ENCODE measurements at regions not wholly inside any gene's neighbourhood (a gene's known extent, or its start where the extent isn't known, plus 50 kb on each side); places are given as distances from the start of the nearest gene placed in this dataset.
"Not testable (repeated sequence)": the region's sequence is repeated elsewhere in the genome, so short reads cannot be mapped to it uniquely, and the experiment has no call there.

DNA sequence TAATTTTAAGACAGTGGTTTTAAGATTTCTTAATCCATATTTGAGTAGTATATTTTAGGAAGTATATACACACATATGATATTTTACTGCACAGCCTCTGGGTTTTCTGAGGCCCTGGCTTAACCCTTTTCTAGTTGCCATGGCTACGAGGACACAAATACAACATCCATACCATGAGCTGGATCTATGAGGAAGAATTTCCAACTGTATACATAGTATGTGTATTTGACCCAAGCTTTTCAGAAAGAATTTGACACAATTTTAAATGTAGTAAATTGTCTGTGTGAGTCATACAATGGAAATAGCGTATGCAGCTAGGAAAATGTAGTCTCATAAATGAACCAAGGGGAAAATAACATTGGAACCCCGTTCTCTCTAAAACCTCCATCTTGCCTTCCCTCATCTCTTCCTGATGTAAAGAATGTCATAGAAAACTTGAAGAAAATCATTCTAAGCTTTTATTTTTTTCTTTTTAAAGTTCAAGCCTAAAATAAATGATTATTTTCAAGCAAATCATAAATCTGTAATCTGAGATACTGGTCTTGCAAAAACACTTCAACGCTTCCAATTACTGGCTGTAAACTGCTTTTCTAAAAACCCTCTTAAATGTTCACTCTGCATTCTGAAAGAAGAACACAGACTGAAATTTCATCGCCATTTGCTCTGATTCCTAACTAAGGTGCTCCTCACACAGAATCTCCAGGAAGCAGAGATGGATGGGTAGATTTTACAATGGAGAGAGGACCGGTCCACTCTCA, 172.4 kb downstream of the LACC1 start:
- in situ Hi-C loops (cut with HindIII; ENCODE audit: low sequenced_read_pairs), result no loop called here

- in situ Hi-C loops (cut with HindIII; ENCODE audit: low sequenced_read_pairs), result no loop called here
These were observed 173.1 kb downstream of the LACC1 start for GRCh38 chr13:44052780-44053184.

- in situ Hi-C loops (cut with HindIII; ENCODE audit: low sequenced_read_pairs), result no loop called here
These were observed 173.5 kb downstream of the LACC1 start for GRCh38 chr13:44053208-44053607.

- in situ Hi-C loops (cut with HindIII; ENCODE audit: low sequenced_read_pairs), result no loop called here
These were observed 174.8 kb downstream of the LACC1 start for GRCh38 chr13:44054525-44054924.

GRCh38 chr13:44055681-44056080, 176.0 kb downstream of the LACC1 start:
- in situ Hi-C loops (cut with HindIII; ENCODE audit: low sequenced_read_pairs), result not testable (repeated sequence)

DNA sequence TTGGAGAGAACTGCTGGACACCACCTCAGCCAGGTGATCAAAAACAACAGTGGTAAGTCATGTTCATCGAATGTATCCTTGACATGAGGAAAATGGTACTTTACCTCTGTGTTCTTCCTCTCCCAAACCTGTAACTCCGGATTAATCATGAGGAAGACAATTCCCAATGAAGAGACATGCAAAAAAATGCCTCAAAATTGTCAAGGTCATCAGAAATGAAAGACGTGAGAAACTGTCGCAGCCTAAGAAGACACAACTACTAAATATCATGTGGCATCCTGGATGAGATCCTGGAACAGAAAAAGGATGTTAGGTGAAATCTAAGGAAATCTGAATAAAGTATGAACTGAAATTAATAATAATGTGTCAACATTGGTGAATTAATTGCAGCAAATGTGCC, 178.4 kb downstream of the LACC1 start:
- in situ Hi-C loops (cut with HindIII; ENCODE audit: low sequenced_read_pairs), result no loop called here

DNA sequence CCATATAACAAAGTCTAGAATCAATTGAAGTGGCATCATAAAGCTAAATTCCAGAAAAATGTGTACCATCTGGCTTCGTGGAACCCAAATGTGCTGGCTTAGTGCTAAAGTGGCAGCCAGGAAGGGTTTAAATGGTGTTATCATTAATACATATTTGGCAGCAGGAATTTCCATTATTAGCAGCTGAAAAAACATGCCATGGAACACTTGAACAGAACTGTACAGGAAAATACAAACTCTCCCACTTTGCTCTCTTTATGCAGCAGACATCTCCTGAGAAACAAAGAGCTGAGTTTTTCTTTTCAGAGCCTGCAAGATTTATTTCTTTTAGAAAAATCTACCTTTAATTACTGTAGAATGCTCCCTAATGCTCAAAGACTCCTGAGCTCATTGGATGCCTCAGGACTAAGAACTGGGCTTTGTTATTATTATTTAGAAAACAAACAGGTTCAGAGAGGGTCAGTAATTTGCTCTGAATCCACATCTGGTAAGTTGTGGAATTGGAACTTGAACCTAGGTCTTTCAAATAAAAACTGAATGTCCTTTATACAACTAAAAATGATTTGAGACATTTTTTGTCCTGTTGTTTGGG, 179.0 kb downstream of the LACC1 start:
- in situ Hi-C loops (cut with HindIII; ENCODE audit: low sequenced_read_pairs), result no loop called here

DNA sequence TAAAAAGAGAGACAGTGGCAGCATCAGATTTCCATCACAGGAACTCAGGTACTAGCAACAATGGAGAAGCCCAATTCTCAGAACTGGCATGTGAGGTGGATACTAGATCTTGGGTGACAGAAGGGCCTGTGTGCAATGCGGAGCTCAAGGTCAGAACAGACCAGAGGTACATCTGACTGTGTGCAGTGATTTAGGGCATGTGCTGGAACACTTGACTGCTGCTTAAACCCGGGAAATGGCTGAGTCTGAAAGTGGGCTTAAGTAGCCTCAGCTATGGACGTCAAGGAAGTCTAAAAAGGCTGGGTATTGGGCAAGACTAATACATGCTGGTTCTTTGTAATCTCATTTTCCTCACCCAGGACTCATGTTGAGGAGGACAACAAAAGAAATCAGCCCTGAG, 182.2 kb downstream of the LACC1 start:
- in situ Hi-C loops (cut with HindIII; ENCODE audit: low sequenced_read_pairs), result no loop called here

- in situ Hi-C loops (cut with HindIII; ENCODE audit: low sequenced_read_pairs), result no loop called here
These were observed 183.8 kb downstream of the LACC1 start for GRCh38 chr13:44063467-44063866.

- in situ Hi-C loops (cut with HindIII; ENCODE audit: low sequenced_read_pairs), result no loop called here
These were observed 184.2 kb downstream of the LACC1 start for GRCh38 chr13:44063881-44064280.

- in situ Hi-C loops (cut with HindIII; ENCODE audit: low sequenced_read_pairs), result no loop called here
These were observed 184.7 kb downstream of the LACC1 start for GRCh38 chr13:44064357-44064756.

DNA sequence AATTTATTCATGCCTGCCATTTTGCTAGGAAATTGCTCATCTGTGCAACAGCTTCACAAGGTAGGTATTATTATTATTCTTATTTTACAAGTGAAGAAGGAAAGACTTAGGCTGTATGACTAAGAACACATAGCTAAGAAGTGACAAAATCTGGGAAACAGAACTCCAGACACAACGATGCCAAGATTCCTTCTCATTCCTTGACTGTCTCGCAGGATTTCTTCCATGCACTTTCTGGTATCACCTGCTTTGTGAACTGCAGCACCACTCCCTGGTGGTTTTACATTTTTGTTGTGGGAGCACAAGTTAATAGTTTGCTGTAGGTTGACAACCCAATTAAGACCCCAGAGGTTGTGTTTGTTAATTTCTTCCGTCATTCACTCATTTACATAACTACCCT, 188.5 kb downstream of the LACC1 start:
- in situ Hi-C loops (cut with HindIII; ENCODE audit: low sequenced_read_pairs), result no loop called here

- in situ Hi-C loops (cut with HindIII; ENCODE audit: low sequenced_read_pairs), result no loop called here
These were observed 189.0 kb downstream of the LACC1 start for GRCh38 chr13:44068737-44069136.

DNA sequence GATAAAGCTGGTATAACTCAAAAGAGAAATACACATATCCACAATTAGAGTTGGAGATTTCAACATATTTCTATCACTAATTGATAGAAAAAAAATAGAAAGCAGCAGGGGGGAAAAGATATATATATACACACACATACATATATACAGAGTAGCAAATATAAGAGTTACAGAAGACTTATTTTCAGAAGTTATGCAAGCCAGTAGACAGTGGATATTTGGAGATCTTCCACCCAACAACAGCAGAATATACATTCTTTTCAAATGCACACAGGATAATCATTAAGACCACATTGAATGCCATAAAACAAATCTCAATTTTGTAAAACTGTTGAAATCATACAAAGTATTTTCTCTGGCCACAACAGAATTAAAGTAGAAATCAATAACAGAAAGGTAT, 192.8 kb downstream of the LACC1 start:
- in situ Hi-C loops (cut with HindIII; ENCODE audit: low sequenced_read_pairs), result no loop called here

DNA sequence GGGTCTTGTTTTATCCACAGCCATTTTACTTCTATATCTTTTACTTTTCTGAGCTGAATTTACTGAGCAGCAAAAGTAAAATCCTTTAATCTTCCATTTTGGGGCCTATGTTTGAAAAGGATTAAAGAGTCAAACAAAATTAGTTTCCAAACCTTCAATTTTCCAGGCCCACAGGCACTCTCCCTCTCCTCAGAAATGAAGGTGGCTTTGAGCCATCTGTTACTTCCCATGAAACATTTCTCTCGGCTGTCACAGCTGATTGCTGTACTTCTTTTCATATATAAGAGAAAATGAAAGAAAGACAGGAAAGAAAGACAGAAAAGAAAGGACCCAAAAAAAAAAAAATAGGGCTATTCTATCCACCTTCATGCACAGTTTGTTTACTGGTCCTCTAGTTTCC, 194.9 kb downstream of the LACC1 start:
- in situ Hi-C loops (cut with HindIII; ENCODE audit: low sequenced_read_pairs), result no loop called here

DNA sequence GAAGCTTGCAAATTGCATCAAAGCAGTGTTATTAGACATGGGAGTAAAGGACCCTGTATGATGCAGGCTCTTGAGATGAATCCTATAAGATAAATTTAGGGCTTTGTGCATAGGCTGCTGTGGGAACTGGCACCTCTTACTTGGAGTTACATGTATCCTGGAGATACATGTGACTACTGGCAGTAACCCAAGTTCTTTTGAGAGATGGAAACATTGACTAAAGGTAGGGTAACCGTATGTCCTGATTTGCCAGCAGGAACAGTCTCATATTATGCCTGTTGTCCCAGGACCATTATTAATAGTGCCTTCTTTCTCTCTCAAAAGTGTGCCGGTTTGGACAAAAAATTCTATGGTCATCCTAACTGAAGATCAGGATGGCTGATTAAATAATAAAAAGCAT, 195.4 kb downstream of the LACC1 start:
- in situ Hi-C loops (cut with HindIII; ENCODE audit: low sequenced_read_pairs), result no loop called here

DNA sequence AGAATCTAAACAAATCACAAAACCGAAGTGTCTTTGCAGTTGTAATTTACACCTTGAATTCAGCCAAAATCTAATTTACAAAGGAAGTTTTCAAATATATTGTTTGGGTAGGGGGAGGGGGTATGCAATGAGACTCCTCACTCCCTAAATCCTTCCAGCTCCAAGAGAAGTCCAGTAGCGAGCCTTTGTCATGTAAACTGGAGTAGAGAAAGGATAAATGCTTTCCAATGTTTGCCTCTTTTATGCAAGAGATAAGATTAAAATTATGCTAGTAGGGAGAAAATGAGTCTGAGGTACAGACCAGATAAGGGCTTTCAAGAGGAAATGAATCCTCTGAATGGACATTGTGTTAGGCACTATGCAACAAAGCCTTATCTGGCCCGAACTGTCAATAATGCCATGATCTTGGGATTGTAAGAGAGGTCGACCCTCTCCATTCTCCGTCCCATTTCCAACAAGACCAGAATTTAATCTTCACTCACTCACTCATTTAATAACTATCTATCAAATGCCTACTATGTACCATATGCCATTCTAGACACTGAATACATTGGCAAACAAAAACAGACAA, 199.2 kb downstream of the LACC1 start:
- in situ Hi-C loops (cut with HindIII; ENCODE audit: low sequenced_read_pairs), result no loop called here

GRCh38 chr13:44079413-44080205, 199.9 kb downstream of the LACC1 start:
- in situ Hi-C loops (cut with HindIII; ENCODE audit: low sequenced_read_pairs), result no loop called here

DNA sequence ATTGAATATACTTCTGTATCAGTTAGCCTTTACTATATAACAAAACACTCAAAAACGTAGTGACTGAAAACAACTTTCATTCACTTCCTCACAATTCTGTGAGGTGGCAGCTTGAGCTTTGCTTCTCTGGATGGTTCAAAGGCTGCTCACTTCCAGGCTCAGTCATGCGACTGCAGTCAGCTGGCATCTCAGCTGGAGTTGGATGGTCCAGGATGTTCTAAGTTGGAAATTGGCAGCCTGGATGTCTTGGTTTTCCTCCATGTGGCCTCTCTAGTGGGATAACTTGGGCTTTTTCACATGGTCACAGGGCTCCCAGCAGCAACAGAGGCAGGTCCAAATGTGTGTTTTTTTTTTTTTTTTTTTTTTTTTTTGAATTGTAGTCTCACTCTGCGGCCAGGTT, 204.4 kb downstream of the LACC1 start:
- in situ Hi-C loops (cut with HindIII; ENCODE audit: low sequenced_read_pairs), result no loop called here

DNA sequence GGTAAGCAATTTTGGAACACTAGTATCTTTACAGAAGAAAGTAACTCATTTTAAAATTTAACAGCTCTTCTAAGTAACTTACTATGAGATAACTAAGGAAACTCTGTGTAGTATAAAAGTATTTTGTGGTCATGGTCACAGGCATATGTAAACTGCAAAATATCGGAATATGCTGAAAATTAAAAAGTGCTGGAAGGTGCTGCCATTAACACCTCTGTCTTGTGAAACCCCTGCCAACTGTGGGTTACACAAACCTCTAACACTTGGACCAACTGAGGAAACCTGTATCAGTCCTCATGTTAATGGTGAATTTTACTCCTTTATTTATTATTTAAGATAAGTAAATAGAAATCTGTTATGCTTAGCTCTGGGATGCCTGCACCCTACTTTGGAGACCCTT, 206.7 kb downstream of the LACC1 start:
- in situ Hi-C loops (cut with HindIII; ENCODE audit: low sequenced_read_pairs), result loop anchor here (5.0 kb wide), 1 partner anchor 54 kb away; no protein-coding TSS in a partner anchor

DNA sequence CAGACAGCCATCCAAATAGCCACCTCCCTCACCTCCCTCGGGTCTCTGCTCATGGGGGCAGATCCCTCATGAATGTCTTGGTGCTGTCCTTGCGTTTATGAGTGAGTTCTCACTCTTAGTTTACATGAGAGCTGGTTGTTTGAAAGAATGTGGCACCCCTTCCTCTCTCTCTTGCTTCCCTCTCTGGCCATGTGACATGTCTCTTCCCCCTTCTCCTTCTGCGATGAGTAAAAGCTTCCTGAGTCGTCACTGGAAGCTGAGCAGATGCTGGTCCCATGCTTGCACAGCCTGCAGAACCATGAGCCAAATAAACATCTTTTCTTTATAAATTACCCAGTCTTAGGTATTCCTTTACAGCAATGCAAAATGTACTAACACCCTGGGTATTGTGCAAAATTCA, 208.7 kb downstream of the LACC1 start:
- in situ Hi-C loops (cut with HindIII; ENCODE audit: low sequenced_read_pairs), result loop anchor here (5.0 kb wide), 1 partner anchor 56 kb away; no protein-coding TSS in a partner anchor

Data from endothelial cell of hepatic sinusoid (primary cell).